GM12874 (cell line): ENCODE measurements at regions not wholly inside any gene's neighbourhood (a gene's known extent, or its start where the extent isn't known, plus 50 kb on each side); places are given as distances from the start of the nearest gene placed in this dataset.

Experiments used
- TF ChIP-seq, protein P1 (sequence below): IDR thresholded peaks from 2 replicates; pipeline ENCODE4 v1.5.1; 2011; ENCODE audit warnings: low read depth, mild to moderate bottlenecking, control low read depth, low read length, moderate library complexity; ENCODE audit not compliant: insufficient read depth

DNA sequence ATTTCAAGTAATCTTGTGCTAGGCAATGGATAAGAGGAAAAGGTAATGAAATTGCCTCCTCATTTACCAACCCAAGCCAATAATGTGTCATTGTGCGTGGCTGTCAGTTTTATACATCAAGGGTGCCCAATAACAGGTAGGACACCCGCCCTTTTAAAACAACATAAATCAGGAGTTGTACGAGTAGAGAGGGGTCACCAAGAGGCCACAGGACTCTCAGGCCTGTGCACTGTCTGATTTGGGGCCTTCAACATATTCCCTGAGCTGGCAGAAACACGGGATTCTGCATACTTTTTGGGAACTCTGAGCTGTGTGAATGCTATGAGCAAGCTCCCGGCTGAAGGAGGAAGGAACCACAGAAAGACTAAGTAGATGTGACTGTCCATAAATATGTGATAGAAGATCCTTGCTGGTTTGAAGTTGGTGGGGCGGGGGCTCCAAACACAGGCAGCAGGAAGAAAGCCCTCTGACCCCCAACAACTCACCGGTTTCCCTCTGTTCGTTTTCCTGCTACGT lies 82.7 kb upstream of the MAML3 start:
- TF ChIP-seq, protein P1, sequence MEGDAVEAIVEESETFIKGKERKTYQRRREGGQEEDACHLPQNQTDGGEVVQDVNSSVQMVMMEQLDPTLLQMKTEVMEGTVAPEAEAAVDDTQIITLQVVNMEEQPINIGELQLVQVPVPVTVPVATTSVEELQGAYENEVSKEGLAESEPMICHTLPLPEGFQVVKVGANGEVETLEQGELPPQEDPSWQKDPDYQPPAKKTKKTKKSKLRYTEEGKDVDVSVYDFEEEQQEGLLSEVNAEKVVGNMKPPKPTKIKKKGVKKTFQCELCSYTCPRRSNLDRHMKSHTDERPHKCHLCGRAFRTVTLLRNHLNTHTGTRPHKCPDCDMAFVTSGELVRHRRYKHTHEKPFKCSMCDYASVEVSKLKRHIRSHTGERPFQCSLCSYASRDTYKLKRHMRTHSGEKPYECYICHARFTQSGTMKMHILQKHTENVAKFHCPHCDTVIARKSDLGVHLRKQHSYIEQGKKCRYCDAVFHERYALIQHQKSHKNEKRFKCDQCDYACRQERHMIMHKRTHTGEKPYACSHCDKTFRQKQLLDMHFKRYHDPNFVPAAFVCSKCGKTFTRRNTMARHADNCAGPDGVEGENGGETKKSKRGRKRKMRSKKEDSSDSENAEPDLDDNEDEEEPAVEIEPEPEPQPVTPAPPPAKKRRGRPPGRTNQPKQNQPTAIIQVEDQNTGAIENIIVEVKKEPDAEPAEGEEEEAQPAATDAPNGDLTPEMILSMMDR: no peak

DNA sequence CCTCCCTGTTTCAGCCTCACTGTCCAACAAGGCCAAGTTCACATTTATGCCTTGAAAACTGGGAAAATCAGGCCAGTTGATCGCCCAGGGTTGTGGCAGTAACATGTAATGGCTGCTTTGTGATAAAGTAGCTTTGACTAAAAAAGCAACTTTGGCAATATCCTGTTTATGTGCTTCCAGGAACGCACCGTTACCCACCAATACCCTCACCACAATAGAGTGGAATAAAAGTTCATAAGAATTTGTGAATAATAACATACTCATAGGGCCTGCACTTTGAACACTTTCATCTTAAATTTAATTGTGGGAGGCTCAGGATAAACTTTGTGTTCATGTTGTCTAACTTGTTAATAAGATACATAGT lies 80.7 kb upstream of the MAML3 start:
- TF ChIP-seq, protein P1: no peak

DNA sequence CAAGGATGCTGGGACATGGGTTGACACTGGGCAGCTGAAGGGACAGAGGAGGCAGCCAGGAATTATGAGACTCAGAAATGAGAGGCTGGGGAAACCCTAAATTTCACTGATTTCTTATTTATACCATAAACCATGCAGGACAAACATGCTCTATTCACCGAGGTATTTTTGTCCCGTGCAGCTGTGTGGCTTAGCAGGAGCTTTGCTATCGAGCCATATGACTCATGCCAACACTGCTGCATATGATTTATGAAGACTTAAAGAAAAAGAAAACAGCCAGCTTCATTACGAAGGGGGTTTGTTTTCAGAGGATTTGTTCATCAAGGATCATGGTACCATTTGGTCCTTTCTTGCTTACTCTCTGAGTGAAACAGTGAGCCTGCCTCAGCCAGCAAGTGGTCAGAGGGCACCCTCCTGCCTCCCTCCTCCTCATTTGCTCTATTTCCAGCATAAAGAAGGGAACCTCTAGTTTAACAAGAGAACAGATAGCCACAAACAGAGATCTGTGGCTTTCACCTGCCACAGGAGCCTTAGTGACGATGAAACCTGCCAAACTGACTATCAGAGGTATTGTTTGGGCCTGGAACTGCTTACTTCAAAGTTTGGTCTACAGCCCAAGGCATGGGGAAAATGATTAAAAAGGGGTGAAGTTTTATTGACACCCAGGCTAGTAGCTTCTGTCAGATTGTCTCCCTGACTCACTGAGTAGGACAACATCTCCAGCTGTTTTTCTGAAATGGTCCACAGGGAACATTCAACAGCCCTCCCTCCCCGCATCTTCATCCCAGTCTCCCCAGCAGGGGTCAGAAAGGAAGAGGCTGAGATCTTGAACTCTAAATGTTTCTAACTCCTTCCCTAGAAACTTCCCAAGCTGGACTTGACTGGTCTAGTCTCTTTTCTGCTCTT lies 80.1 kb upstream of the MAML3 start:
- TF ChIP-seq, protein P1: no peak

DNA sequence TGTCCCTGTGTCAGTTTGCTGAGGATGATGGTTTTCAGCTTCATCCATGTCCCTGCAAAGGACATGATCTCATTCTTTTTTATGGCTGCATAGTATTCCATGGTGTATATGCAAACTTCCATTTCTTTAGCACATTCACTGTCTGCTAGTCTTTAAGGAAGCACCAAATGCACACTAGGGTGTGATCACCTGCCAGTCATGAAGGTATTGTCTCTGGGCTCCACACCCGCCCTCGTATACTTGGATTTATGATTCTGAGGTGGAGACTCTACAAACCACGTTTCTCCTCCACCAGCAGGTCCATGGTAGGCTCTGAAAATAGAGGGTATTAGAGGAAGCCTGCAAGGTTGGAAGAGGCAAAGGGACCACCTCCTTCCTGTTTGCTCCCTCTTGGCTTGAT lies 75.9 kb upstream of the MAML3 start:
- TF ChIP-seq, protein P1: no peak

DNA sequence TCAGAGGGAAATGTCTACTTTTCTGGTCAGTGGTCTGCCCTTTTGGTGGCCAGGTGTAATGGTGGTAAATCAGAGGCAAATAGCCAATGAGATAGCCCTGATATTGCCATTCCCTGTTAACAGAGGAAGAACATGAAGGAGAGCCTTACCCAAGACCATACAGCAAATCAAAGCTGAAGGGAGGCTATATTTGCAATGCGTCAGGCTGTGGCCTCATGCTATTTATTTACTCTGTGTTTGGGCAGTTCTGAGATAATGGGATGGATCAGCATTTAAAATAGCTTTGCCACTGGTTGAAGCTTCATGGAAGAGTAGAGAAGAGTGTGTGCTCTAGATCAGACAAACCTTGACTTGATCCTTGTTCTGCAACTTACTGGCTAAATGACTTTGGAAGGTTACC lies 73.3 kb upstream of the MAML3 start:
- TF ChIP-seq, protein P1: no peak

DNA sequence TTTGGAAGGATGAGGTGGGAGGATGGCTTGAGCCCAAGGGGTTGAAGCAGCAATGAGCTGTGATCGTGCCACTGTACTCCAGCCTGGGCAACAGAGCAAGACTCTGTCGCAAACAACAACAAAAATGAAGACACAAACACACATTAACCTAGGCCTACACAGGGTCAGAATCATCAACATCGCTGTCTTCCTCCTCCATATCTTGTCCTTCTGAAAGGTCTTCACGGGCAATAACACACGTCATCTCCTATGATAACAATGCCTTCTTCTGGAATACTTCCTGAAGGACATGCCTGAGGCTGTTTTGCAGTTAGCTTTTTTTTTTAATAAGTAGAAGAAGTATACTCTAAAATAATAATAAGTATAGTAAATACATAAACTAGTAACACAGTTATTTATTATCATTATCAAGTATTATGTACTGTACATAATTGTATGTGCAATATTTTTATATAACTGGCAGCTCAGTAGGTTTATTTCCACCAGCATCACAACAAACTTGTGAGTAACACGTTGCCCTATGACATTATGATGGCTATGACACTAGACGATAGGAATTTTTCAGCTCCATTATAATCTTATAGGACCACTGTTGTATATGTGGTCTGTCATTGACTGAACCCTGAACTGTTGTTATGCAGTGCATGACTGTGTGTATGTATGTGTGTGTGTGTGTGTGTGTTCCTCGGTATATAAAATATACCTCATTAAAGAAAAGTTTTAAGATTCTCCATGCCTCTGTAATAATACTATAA lies 69.2 kb upstream of the MAML3 start:
- TF ChIP-seq, protein P1: no peak

DNA sequence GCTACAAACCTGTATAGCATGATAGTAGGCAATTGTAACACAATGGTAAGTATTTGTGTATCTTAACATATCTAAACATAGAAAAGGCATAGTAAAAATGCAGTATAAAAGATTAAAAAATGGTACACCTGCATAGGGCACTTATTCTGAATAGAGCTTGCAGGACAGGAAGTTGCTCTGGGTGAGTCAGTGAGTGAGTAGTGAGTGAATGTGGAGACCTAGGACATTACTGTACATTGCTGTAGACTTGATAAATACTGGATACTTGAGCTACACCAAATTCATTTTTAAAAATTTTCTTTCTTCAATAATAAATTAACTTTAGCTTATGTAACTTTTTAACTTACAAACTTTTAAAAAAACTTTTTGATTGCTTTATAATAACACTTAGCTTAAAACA lies 68.2 kb upstream of the MAML3 start:
- TF ChIP-seq, protein P1: no peak
